Activated T-helper 1 cell treated with anti-CD3 and anti-CD28 coated beads, Interleukin-12 subunit alpha, Interleukin-12 subunit beta, Interleukin-2, Interleukin-4 antibody, amounts not matched to agents 30 ng/mL and 10 ng/mL and 1 ng/mL, durations not matched to agents 14 hours and 24 hours and 36 hours (primary cell): ENCODE measurements at regions not wholly inside any gene's neighbourhood (a gene's known extent, or its start where the extent isn't known, plus 50 kb on each side); places are given as distances from the start of the nearest gene placed in this dataset.

ENCODE experiments used
- DNase-seq: peaks from one replicate; pipeline ENCODE4 v3.0.0; 2021; ENCODE audit warnings: low spot score
- H3K27ac Mint-ChIP-seq: one replicate; pipeline ENCODE4 v1.8.0; 2021; ENCODE audit warnings: mild to moderate bottlenecking, mixed read lengths
- H3K27me3 Mint-ChIP-seq: one replicate; pipeline ENCODE4 v1.8.0; 2022; ENCODE audit warnings: mild to moderate bottlenecking, moderate library complexity, mixed read lengths; ENCODE audit not compliant: insufficient read depth
- H3K36me3 Mint-ChIP-seq: one replicate; pipeline ENCODE4 v1.8.0; 2021; ENCODE audit warnings: low read depth, mixed read lengths
- H3K4me1 Mint-ChIP-seq: one replicate; pipeline ENCODE4 v1.8.0; 2021; ENCODE audit warnings: low read depth, mixed read lengths
- H3K4me3 Mint-ChIP-seq: one replicate; pipeline ENCODE4 v1.8.0; 2021; ENCODE audit warnings: mild to moderate bottlenecking, moderate library complexity, mixed read lengths
- H3K9me3 Mint-ChIP-seq: one replicate; pipeline ENCODE4 v1.8.0; 2021; ENCODE audit warnings: mixed read lengths
- intact Hi-C: fragments of 100-400 bp; cut with micrococcal nuclease; formaldehyde crosslinking; loops from one replicate; pipeline ENCODE4 v1.15.1; 2024

DNA sequence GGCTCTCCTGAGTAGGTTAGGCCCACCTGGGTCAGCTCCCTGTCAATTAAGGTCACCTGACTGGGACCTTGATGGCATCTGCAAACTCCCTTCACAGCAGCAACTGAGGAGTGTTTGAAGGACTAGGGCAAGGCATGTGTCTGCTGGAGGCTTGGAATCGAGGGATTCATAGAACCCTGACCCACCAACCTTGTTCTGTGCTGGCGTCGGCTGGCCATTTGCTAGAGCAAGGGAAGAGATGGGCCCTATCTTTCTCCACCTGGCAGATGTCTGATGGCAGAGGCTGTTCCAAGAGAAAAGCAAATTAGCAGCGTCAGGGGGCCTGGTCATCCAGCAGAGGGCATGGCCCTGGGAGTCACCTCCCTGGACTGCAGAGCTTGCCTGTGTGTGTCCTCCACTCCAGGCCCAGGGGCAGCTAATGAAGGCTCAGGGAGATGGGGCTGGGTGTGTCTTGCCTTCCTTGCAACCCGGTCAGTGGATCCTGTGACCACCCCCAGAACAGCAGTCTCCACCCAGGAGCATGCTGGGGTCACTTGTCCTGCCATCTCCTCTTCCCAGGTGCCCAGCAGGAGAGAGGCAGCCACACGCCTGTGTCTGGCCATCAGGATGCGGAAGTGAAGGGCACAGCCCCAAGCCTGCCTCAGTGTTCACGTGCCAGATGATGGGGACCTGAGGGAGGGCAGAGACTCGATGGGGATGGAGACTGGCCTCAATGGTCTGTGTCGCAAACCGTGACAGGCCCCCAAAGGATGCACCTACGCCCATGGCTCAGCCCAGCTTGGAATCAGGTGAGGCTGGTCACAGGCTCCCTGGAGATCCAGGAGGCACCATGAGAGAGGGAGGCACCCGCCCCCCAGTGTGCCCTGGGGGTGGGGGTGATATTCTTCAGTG lies 53.9 kb downstream of the BARX1 start:
- Mint-ChIP-seq H3K27ac (no peak overlapping the region), H3K9me3 (no peaks in the 10 kb centered on the region), H3K27me3 (peaks cover 2% of the 10 kb centered on the region), H3K4me3 (no peak overlapping the region), H3K4me1 (peaks cover 14% of the 10 kb centered on the region), H3K36me3 (no peaks in the 10 kb centered on the region)
- intact Hi-C loops, result no loop called here
- no peak for DNase-seq

GRCh38 chr9:93900436-93900819 lies 54.7 kb downstream of the BARX1 start:
- Mint-ChIP-seq H3K4me1 (peaks cover 14% of the 10 kb centered on the region), H3K27me3 (no peaks in the 10 kb centered on the region), H3K9me3 (no peaks in the 10 kb centered on the region), H3K27ac (no peak overlapping the region), H3K36me3 (no peaks in the 10 kb centered on the region), H3K4me3 (no peak overlapping the region)
- intact Hi-C loops, result no loop called here
- no peak for DNase-seq

DNA sequence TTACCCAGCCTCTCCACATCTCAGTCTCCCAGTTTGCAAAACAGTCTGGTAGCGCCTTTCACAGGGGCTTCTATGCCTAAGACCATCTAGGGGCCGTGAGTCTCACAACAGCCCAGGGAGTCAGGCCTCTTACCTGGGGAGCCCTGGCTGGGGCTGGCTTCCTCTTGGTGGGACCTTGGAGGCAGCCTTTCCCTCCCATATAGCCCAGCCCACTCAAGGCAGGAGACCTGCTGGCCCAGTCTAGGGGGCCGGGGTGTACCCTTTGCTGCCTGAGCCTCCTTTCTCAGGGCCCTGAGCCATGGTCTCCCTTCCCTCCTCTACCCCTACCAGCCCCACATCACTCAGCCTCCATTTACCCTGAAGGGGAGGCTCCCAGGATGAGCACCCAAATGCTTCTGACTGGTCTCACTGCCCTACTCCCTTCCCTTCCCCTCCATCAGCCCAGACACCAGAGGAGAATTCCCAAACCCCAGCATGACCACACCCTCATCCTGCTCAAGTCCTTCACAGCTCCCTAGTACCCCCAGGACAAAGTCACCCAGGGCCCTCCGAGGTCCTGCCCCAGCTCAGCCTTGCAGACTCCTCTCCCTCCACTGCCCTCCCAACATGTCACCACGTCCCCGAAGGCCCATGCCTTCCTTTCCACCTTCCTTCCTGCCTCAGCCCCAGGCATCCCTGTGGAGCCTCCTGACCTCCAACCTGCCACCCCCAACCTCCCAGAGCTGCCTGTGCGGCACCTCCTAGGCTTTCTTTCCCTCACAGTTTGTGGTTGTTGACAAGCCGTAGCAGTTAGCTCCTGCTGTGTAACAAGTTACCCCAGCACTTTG lies 55.3 kb downstream of the BARX1 start:
- Mint-ChIP-seq H3K27ac (no peak overlapping the region), H3K4me1 (peaks cover 14% of the 10 kb centered on the region), H3K9me3 (no peaks in the 10 kb centered on the region), H3K36me3 (no peaks in the 10 kb centered on the region), H3K27me3 (no peaks in the 10 kb centered on the region), H3K4me3 (no peak overlapping the region)
- intact Hi-C loops, result no loop called here
- no peak for DNase-seq

DNA sequence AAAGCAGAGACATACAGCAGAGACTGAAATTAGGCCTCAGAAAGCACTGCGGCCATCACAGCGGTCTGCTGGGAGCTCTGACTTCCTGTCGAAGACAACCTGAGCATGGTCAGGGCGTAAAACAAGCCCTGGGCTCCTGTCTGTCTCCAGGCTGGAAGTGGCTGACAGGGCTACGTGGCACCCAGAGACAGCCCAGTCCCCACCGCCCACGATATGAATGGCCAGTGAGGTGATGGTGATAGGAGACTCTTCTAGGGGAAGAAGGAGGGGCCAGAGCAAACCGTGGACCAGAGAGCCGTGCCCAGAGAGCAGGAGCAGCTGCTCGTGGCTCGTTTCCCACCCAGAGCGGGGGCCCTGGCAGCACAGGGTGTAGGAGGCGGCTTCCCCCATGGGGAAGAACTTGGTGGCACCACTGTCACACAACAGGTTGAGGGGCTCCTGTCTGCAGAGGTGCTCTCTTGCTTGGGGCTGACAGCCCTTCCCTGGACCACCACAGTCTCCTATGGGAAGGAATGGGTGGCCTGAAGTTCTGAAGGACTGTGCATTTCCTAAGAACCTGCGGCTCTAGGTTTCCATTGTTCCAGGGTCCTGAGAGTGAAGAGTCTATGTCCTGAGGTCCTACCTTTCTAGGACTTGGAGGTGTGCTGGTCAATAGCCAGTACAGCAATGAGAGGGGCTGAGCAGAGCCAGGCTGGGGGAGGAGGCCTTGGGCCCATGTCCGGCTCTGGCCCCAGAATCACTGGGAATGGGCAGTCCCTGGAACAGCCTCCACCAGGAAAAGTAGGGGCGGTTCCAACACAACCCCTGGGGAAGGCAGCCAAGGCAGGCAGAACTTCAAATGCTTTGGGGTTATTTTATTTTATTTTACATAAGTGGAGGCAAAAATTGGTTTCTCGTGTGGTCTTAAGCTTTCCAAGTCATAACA lies 56.4 kb downstream of the BARX1 start:
- peaks cover 14% of the 10 kb centered on the region for H3K4me1 Mint-ChIP-seq
- H3K9me3 Mint-ChIP-seq, result no peaks in the 10 kb centered on the region
- no peaks in the 10 kb centered on the region for H3K36me3 Mint-ChIP-seq
- H3K4me3 Mint-ChIP-seq, result no peak overlapping the region
- intact Hi-C loops, result no loop called here
- no peak overlapping the region for H3K27ac Mint-ChIP-seq
- DNase-seq, result no peak
- no peaks in the 10 kb centered on the region for H3K27me3 Mint-ChIP-seq

GRCh38 chr9:93898026-93898425 lies 57.1 kb downstream of the BARX1 start:
- intact Hi-C loops, result no loop called here
- DNase-seq, result no peak
- H3K27me3 Mint-ChIP-seq, result no peaks in the 10 kb centered on the region
- H3K4me3 Mint-ChIP-seq, result no peak overlapping the region
- H3K9me3 Mint-ChIP-seq, result peaks cover 2% of the 10 kb centered on the region
- H3K36me3 Mint-ChIP-seq, result no peaks in the 10 kb centered on the region
- peaks cover 14% of the 10 kb centered on the region for H3K4me1 Mint-ChIP-seq
- H3K27ac Mint-ChIP-seq, result no peak overlapping the region

DNA sequence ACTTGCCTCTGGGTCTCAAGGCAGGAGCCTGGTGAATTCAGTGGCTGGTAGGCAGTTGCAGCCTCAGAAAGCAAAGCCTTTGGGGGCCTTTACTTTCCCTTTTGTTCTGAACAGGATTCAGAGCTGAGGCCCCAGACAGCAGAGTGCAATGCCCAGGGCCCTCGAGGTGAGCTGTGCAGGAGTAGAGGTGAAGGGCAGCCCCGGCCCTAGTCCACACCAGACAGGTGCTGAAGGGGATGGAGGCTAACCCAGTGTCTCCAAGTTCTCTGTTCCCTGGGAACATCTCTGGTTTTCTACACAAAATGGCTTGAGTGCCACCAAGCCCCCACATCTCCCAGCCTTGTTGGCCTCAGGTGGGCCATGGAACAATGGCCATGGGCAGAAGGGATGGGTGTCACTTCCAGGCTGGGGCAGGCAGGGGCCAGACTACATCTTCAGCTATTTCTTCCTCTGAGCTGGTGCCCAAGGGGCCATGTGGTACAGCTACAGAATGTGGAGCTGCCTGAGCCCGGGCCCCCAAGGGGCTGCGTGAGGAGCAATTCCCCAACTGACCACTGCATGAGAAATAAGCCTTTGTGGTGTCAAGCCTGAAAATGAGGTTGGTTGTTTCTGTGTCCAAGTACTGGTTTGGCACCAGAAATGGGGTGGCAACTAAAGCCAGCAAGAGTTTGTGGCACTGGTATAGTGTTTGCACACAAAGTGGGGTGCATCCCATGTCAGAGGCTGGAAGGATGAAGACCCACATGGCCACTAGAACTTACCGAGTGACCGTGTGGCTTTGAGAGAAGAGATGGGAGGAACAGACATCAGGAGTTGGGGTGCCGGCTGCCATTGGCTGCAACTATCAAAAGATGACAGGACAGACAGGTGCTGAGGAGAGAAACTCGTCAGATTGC lies 57.8 kb downstream of the BARX1 start:
- no peak overlapping the region for H3K27ac Mint-ChIP-seq
- no peak for DNase-seq
- intact Hi-C loops, result no loop called here

GRCh38 chr9:93896496-93897033 lies 58.6 kb downstream of the BARX1 start:
- intact Hi-C loops, result no loop called here
- H3K36me3 Mint-ChIP-seq, result no peaks in the 10 kb centered on the region
- H3K27me3 Mint-ChIP-seq, result no peaks in the 10 kb centered on the region
- H3K9me3 Mint-ChIP-seq, result peaks cover 6% of the 10 kb centered on the region
- peaks cover 14% of the 10 kb centered on the region for H3K4me1 Mint-ChIP-seq
- H3K4me3 Mint-ChIP-seq, result no peak overlapping the region
- DNase-seq, result no peak
- H3K27ac Mint-ChIP-seq, result no peak overlapping the region

More for the DNA sequence above, 57.8 kb downstream of the BARX1 start:
- Mint-ChIP-seq H3K4me1 (peaks cover 14% of the 10 kb centered on the region), H3K36me3 (no peaks in the 10 kb centered on the region), H3K27me3 (no peaks in the 10 kb centered on the region), H3K9me3 (peaks cover 6% of the 10 kb centered on the region), H3K4me3 (peak overlapping the region; percentile 35)

GRCh38 chr9:93896093-93896492 lies 59.1 kb downstream of the BARX1 start:
- Mint-ChIP-seq H3K27ac (no peak overlapping the region), H3K4me3 (no peak overlapping the region), H3K36me3 (no peaks in the 10 kb centered on the region), H3K4me1 (peaks cover 14% of the 10 kb centered on the region), H3K9me3 (peaks cover 6% of the 10 kb centered on the region), H3K27me3 (no peaks in the 10 kb centered on the region)
- intact Hi-C loops, result no loop called here
- DNase-seq, result no peak

DNA sequence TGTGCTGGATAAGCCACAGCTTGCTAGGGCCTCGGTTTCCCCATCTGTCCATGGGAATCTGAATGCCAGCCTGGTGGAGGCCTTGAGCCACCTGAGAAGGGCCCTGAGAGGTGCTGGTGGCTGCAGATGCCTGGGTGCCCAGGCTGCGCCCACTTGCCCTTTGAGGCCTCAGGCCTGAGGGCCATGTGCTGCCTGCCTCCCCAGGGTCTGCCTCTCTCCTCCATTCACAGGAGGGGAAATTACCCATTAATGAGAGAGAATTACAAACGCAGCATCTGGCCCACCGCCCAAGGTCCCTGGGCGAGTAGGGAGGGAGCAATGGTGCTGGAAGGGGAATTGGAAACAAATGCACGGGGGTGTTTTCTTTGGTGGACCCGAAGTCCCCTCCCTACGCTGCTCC lies 59.6 kb downstream of the BARX1 start:
- no peak for DNase-seq
- Mint-ChIP-seq H3K4me1 (peaks cover 14% of the 10 kb centered on the region), H3K36me3 (no peaks in the 10 kb centered on the region), H3K9me3 (peaks cover 6% of the 10 kb centered on the region), H3K27ac (no peak overlapping the region), H3K27me3 (no peaks in the 10 kb centered on the region), H3K4me3 (no peak overlapping the region)
- intact Hi-C loops, result no loop called here

- peaks cover 6% of the 10 kb centered on the region for H3K9me3 Mint-ChIP-seq
- H3K27ac Mint-ChIP-seq, result no peak overlapping the region
- peaks cover 14% of the 10 kb centered on the region for H3K4me1 Mint-ChIP-seq
- no peak overlapping the region for H3K4me3 Mint-ChIP-seq
- no peaks in the 10 kb centered on the region for H3K27me3 Mint-ChIP-seq
- no peak for DNase-seq
- intact Hi-C loops, result no loop called here
- no peaks in the 10 kb centered on the region for H3K36me3 Mint-ChIP-seq
Observed at GRCh38 chr9:93894691-93895079, 60.5 kb downstream of the BARX1 start.

GRCh38 chr9:93893899-93894690 lies 61.1 kb downstream of the BARX1 start:
- H3K9me3 Mint-ChIP-seq, result peaks cover 6% of the 10 kb centered on the region
- no peak for DNase-seq
- H3K4me1 Mint-ChIP-seq, result peaks cover 14% of the 10 kb centered on the region
- H3K4me3 Mint-ChIP-seq, result no peak overlapping the region
- intact Hi-C loops, result no loop called here
- peaks cover 3% of the 10 kb centered on the region for H3K27me3 Mint-ChIP-seq
- H3K27ac Mint-ChIP-seq, result no peak overlapping the region
- no peaks in the 10 kb centered on the region for H3K36me3 Mint-ChIP-seq
